GM21786 (cell line): ENCODE measurements at regions not wholly inside any gene's neighbourhood (a gene's known extent, or its start where the extent isn't known, plus 50 kb on each side); places are given as distances from the start of the nearest gene placed in this dataset.

Experiments
- ATAC-seq: cut with Tn5 transposase; IDR thresholded peaks from one replicate; pipeline ENCODE4 v1.9.1; 2021; ENCODE audit not compliant: unreplicated experiment

DNA sequence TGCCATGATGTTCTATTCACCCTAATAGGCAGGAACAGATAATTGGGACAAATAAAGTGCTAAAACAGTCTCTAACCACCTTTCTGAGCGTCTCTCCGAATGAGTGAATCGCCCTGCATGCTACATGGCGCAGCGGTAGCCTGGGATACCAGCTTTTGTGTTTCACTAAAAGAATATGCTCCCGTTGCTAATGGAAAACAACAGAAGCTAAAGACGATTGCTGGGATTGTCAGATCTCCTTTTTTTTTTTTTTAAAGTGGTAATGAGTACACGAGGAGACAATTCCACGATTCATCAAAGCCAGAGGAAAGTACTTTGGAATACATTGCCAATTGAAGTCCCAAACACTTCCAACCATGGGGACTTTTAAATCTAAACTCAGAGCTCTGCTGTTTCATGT lies 1815.3 kb upstream of the CELF4 start:
- ATAC-seq = no peak

- no peak for ATAC-seq
Observed at GRCh38 chr18:39380186-39380725, 1814.7 kb upstream of the CELF4 start.

DNA sequence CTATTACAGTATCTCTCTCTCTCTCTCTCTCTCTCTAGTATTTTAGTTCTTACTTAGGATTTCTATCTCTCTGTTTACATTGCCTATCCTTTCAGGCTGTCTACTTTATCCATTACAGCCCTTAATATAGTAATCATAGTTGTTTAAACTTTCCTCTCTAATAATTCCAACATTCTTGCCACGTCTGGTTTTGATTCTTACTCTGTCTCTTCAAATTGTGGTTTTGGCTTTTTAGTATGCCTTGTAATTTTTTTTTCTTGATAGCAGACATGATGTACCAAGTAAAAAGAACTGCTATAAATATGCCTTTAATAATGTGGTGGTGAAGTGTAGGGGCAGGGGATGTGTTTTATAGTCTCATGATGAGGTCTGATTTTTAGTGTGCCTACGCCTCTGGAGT lies 1809.5 kb upstream of the CELF4 start:
- no peak for ATAC-seq

- ATAC-seq = no peak
Observed at GRCh38 chr18:39371996-39372395, 1806.4 kb upstream of the CELF4 start.

GRCh38 chr18:39366656-39367055 lies 1801.1 kb upstream of the CELF4 start:
- no peak for ATAC-seq

DNA sequence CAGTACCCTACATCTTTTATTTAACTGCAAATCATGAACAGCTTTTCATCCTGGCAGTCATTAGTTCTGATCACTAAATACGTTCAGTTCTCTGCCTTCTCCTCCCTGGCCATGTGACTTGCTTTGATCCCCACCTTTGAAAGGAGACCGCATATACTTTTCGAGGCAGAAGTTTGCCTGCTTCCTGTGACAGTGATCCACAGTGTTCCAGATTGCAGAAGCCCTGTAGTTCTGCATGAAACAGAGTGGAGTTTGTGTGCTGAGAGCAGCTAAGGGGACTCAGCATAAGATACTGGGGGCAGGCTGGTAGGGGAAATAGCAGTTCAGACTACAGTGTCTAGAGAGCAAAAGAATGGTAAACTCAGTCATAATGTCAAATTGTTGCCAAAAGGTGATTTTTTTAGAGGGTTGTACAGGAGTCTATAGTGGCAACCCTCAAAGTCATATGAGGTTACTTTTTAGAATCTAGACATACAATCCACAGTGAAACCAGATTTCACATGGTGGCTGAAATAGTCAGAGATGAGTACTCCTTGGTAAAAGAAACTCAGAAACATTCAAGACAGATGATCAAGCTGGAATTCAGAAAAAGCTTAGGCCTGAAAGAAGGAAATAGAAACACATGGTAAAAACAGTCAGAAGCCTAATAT lies 1800.4 kb upstream of the CELF4 start:
- no peak for ATAC-seq

- ATAC-seq = no peak
Observed at GRCh38 chr18:39360072-39360471, 1794.5 kb upstream of the CELF4 start.

GRCh38 chr18:39359636-39360035 lies 1794.0 kb upstream of the CELF4 start:
- no peak for ATAC-seq

DNA sequence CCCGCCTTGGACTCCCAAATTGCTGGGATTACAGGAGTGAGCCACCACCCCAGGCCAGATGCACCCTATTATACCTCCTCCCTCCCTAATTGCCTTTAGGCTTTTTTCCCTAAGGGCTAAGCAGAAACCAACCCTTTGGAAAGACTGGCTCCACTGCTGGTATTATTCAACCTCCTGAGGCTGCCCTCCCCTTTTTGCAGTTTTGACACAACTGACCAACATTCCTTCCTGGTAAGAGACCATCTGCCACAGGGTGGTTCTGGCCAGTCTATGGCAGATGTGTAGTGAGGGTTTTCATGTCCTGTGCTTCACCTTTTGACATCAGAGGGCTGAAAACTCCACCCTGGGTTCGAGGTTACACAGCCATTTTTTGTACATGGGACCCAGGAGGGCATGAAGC lies 1785.3 kb upstream of the CELF4 start:
- ATAC-seq = no peak

DNA sequence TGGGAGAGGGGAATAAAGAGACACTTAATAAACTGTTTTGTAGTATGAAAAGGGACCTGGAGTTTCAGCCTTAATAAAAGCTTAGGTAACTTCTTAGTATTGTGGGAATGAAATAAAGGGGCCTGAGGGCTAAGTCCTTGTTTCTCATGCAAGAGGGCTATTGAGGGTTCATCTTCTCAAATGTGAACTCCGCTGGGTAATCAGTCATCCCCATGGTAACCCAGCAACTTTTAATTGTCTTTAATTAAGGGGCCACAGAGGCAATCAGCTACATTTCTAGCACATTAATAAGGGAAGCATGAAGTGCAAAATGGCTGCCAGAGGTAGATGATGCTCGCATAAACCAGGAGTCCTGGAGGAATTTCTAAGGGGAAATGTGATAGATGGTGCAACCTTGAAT lies 1784.2 kb upstream of the CELF4 start:
- no peak for ATAC-seq

GRCh38 chr18:39348757-39349156 lies 1783.2 kb upstream of the CELF4 start:
- ATAC-seq = no peak

GRCh38 chr18:39347701-39348100 lies 1782.1 kb upstream of the CELF4 start:
- ATAC-seq = no peak

- ATAC-seq = no peak
Observed at GRCh38 chr18:39346916-39347315, 1781.3 kb upstream of the CELF4 start.

DNA sequence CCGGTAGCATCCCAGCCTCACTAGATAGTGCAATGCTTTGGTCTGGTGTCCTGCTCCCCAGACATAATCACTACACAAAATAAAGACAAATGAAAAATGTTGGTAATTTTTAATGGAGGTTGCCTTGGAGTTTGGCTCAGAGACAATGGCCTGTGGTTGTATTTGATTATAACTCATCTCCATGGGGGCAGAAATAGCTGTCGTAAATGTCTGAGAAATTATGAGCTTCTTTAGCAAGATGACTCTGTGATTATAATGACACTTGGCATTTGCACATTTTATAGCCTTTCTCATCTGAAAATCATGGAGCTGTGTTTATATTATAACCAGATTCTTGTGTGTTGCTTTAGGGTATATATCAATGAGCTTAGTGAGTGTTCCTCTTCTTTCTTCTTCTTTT lies 1779.7 kb upstream of the CELF4 start:
- ATAC-seq = no peak

DNA sequence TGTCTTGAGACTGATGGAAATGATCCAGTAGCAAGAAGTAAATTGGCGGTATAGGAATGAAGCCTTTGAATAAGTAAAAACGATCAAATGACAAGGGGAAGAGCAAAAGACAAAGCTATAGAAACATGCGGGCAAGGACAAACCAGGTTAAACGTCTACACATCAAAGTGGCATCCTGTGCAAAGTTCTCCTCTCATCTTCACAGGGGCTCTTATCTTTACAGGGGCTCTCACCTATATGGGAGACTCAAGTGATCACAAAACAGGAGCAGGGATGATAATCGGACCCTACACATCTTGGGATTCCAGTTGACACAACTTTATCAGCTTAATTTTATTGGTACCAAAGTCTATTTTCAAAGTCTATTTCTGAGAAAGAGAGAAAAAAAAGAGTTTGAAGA lies 1778.9 kb upstream of the CELF4 start:
- no peak for ATAC-seq

DNA sequence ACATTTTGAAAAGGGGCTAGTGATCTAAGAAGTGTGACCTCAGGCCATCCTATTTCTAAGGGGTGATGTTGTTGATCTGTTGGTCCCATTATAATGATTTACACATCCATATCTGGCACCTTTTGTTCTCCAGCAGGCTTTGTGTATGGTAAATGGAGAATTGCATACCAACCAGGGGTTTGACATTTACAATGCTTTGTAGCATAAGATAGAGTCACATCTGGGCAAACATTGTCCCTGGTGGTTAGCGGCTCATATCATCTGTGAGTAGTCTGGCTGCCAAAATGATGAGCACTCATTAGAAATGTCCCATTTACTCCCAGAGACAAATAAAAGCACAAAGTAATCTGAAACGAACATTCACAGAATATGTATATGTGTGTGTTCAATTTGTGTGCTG lies 1775.5 kb upstream of the CELF4 start:
- ATAC-seq = no peak

- ATAC-seq = no peak
Observed at GRCh38 chr18:39340418-39340817, 1774.8 kb upstream of the CELF4 start.

- ATAC-seq = no peak
Observed at GRCh38 chr18:39329496-39330275, 1764.1 kb upstream of the CELF4 start.

- no peak for ATAC-seq
Observed at GRCh38 chr18:39326772-39327171, 1761.2 kb upstream of the CELF4 start.

DNA sequence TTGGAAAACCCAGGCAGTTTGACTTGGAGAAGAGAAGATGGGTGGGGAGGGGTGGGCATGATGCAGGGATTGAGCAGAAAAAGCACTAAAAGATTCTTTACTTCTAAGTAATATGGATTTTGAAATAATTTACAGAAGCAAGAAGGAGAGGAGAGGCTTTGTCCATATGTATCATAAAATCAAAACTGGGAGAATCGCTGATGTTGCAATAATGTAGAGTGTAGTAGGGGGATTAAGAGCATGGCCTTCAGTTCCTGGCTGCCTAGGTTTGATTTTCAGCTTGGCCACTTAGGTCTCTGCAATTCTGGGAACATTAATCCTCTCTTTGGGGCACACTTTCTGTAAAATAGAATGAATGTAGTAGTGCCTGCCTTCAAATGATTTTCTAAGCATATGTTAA lies 1760.4 kb upstream of the CELF4 start:
- no peak for ATAC-seq

- ATAC-seq = no peak
Observed at GRCh38 chr18:39319141-39319540, 1753.5 kb upstream of the CELF4 start.

- no peak for ATAC-seq
Observed at GRCh38 chr18:39318462-39318861, 1752.9 kb upstream of the CELF4 start.
